ENCODE measurements at regions not wholly inside any gene's neighbourhood (a gene's known extent, or its start where the extent isn't known, plus 50 kb on each side); places are given as distances from the start of the nearest gene placed in this dataset.

DNA sequence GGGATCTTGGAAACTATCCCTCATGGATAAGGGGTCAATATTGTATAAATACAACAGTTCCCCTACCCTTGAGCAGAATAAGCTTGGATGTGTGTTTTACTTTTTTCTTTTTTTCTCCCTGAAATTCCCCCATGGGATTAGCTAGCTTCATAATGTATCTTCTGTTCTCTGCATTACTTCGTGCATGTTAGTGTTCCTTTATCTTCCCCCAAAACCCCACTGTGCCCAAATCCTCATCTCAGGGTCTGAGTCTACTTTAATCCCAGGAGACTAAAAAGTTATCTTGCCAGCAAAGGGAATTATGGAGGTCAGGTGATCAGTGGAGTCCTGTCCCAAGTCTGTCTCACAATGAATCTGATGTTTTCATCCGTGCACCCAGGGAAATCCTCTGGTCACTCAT, 217.5 kb upstream of the CNTNAP4 start:
- TF ChIP-seq, protein P1, sequence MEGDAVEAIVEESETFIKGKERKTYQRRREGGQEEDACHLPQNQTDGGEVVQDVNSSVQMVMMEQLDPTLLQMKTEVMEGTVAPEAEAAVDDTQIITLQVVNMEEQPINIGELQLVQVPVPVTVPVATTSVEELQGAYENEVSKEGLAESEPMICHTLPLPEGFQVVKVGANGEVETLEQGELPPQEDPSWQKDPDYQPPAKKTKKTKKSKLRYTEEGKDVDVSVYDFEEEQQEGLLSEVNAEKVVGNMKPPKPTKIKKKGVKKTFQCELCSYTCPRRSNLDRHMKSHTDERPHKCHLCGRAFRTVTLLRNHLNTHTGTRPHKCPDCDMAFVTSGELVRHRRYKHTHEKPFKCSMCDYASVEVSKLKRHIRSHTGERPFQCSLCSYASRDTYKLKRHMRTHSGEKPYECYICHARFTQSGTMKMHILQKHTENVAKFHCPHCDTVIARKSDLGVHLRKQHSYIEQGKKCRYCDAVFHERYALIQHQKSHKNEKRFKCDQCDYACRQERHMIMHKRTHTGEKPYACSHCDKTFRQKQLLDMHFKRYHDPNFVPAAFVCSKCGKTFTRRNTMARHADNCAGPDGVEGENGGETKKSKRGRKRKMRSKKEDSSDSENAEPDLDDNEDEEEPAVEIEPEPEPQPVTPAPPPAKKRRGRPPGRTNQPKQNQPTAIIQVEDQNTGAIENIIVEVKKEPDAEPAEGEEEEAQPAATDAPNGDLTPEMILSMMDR (conservative IDR thresholded peaks at IDR 0.05; ENCODE audit: low read length), result no peak
- TF ChIP-seq EZH2phosphoT487 (IDR thresholded peaks at IDR 0.05; ENCODE audit: borderline replicate concordance), result no peak

Data from Loucy (cell line).